KMS-11 (cell line): ENCODE measurements at regions not wholly inside any gene's neighbourhood (a gene's known extent, or its start where the extent isn't known, plus 50 kb on each side); places are given as distances from the start of the nearest gene placed in this dataset.

Experiments
- H2AFZ ChIP-seq: fragments of 200-600 bp; sonication (generic); 2 replicates; pipeline ENCODE4 v1.6.1; 2016; ENCODE audit warnings: antibody characterized with exemption, mixed run types, low read depth
- H3K27ac ChIP-seq: fragments of 200-600 bp; sonication (generic); 2 replicates; pipeline ENCODE4 v1.6.1; 2016; ENCODE audit warnings: mild to moderate bottlenecking, mixed run types
- H3K27me3 ChIP-seq: fragments of 200-600 bp; sonication (generic); 2 replicates; pipeline ENCODE4 v1.6.1; 2017; ENCODE audit warnings: mild to moderate bottlenecking, low read depth, mixed run types, moderate library complexity; ENCODE audit not compliant: insufficient read depth
- H3K36me3 ChIP-seq: fragments of 200-600 bp; sonication (generic); 2 replicates; pipeline ENCODE4 v1.6.1; 2017; ENCODE audit warnings: mild to moderate bottlenecking, mixed run types; ENCODE audit not compliant: insufficient read depth
- H3K4me1 ChIP-seq: fragments of 200-600 bp; sonication (generic); 2 replicates; pipeline ENCODE4 v1.6.1; 2016; ENCODE audit warnings: mild to moderate bottlenecking, low read depth, mixed run types; ENCODE audit not compliant: poor library complexity, severe bottlenecking
- H3K4me2 ChIP-seq: fragments of 200-600 bp; sonication (generic); 2 replicates; pipeline ENCODE4 v1.7.0; 2016; ENCODE audit warnings: mild to moderate bottlenecking, mixed run types
- H3K4me3 ChIP-seq: fragments of 200-600 bp; sonication (generic); IDR thresholded peaks from 2 replicates; pipeline ENCODE4 v1.6.1; 2017; ENCODE audit warnings: low read depth, low read length, mixed read lengths; ENCODE audit not compliant: insufficient read depth
- H3K79me2 ChIP-seq: fragments of 200-600 bp; sonication (generic); 2 replicates; pipeline ENCODE4 v1.6.1; 2016; ENCODE audit warnings: low read depth, mixed run types; ENCODE audit not compliant: insufficient read depth
- H3K9ac ChIP-seq: fragments of 200-600 bp; sonication (generic); 2 replicates; pipeline ENCODE4 v1.6.1; 2016; ENCODE audit warnings: mild to moderate bottlenecking, mixed run types
- H4K20me1 ChIP-seq: fragments of 200-600 bp; sonication (generic); 2 replicates; pipeline ENCODE4 v1.6.1; 2016; ENCODE audit warnings: mild to moderate bottlenecking, mixed run types; ENCODE audit not compliant: insufficient read depth
- TF ChIP-seq, protein P1 (sequence below): fragments of 200-600 bp; sonication (generic); conservative IDR thresholded peaks from 2 replicates; pipeline ENCODE4 v1.6.1; 2017; ENCODE audit warnings: low read depth, mild to moderate bottlenecking, antibody characterized with exemption, low read length, moderate library complexity, mixed read lengths

- H3K36me3 ChIP-seq = no peaks in the 10 kb centered on the region
- TF ChIP-seq, protein P1, sequence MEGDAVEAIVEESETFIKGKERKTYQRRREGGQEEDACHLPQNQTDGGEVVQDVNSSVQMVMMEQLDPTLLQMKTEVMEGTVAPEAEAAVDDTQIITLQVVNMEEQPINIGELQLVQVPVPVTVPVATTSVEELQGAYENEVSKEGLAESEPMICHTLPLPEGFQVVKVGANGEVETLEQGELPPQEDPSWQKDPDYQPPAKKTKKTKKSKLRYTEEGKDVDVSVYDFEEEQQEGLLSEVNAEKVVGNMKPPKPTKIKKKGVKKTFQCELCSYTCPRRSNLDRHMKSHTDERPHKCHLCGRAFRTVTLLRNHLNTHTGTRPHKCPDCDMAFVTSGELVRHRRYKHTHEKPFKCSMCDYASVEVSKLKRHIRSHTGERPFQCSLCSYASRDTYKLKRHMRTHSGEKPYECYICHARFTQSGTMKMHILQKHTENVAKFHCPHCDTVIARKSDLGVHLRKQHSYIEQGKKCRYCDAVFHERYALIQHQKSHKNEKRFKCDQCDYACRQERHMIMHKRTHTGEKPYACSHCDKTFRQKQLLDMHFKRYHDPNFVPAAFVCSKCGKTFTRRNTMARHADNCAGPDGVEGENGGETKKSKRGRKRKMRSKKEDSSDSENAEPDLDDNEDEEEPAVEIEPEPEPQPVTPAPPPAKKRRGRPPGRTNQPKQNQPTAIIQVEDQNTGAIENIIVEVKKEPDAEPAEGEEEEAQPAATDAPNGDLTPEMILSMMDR = no peak
- H2AFZ ChIP-seq = no peak overlapping the region
- H3K27ac ChIP-seq = no peak overlapping the region
- no peaks in the 10 kb centered on the region for H3K4me1 ChIP-seq
- H3K79me2 ChIP-seq = no peaks in the 10 kb centered on the region
- H4K20me1 ChIP-seq = no peaks in the 10 kb centered on the region
- H3K27me3 ChIP-seq = no peaks in the 10 kb centered on the region
- no peak overlapping the region for H3K4me3 ChIP-seq
- no peak overlapping the region for H3K9ac ChIP-seq
- H3K4me2 ChIP-seq = no peak overlapping the region
Observed at GRCh38 chr5:42022383-42022972, 97.4 kb downstream of the FBXO4 start.

- H3K4me1 ChIP-seq = no peaks in the 10 kb centered on the region
- H3K36me3 ChIP-seq = no peaks in the 10 kb centered on the region
- no peaks in the 10 kb centered on the region for H3K79me2 ChIP-seq
- no peak overlapping the region for H2AFZ ChIP-seq
- H4K20me1 ChIP-seq = no peaks in the 10 kb centered on the region
- no peaks in the 10 kb centered on the region for H3K27me3 ChIP-seq
- H3K9ac ChIP-seq = no peak overlapping the region
- H3K27ac ChIP-seq = no peak overlapping the region
- H3K4me3 ChIP-seq = no peak overlapping the region
- TF ChIP-seq, protein P1 = no peak
- no peak overlapping the region for H3K4me2 ChIP-seq
Observed at GRCh38 chr5:42026446-42026845, 101.4 kb downstream of the FBXO4 start.

- no peak overlapping the region for H3K27ac ChIP-seq
- H3K4me3 ChIP-seq = no peak overlapping the region
- no peaks in the 10 kb centered on the region for H3K27me3 ChIP-seq
- H3K4me2 ChIP-seq = no peak overlapping the region
- no peaks in the 10 kb centered on the region for H3K36me3 ChIP-seq
- H3K4me1 ChIP-seq = no peaks in the 10 kb centered on the region
- TF ChIP-seq, protein P1 = no peak
- no peak overlapping the region for H2AFZ ChIP-seq
- H3K79me2 ChIP-seq = no peaks in the 10 kb centered on the region
- H3K9ac ChIP-seq = no peak overlapping the region
- H4K20me1 ChIP-seq = no peaks in the 10 kb centered on the region
Observed at GRCh38 chr5:42032137-42032536, 107.1 kb downstream of the FBXO4 start.

- Histone ChIP-seq H3K4me3 (no peak overlapping the region), H3K36me3 (no peaks in the 10 kb centered on the region), H4K20me1 (no peaks in the 10 kb centered on the region), H3K4me1 (no peaks in the 10 kb centered on the region), H3K27ac (no peak overlapping the region), H3K9ac (no peak overlapping the region), H3K4me2 (no peak overlapping the region), H3K79me2 (no peaks in the 10 kb centered on the region), H3K27me3 (no peaks in the 10 kb centered on the region), H2AFZ (no peak overlapping the region)
- TF ChIP-seq, protein P1 = no peak
Observed at GRCh38 chr5:42035526-42035925, 110.4 kb downstream of the FBXO4 start.
